Spleen (tissue), 11 donors: ENCODE measurements at regions not wholly inside any gene's neighbourhood (a gene's known extent, or its start where the extent isn't known, plus 50 kb on each side); places are given as distances from the start of the nearest gene placed in this dataset.

Experiments
- DNase-seq: peaks from one replicate; pipeline ENCODE4 v3.0.0-alpha.2; 2020
- H3K27ac ChIP-seq, 8 donors: fragments of 200-600 bp; sonication (generic) in 7 of 8; 1 replicate in 4 of 8; 2 replicates in 4 of 8; pipeline versions ENCODE4 v1.5.0 to v1.8.0; 2016 to 2021; ENCODE audit warnings: inconsistent platforms in 4 of 8, mild to moderate bottlenecking in 4 of 8, moderate library complexity in 1 of 8
- H3K27me3 ChIP-seq, 7 donors: fragments of 200-600 bp; sonication (generic) in 6 of 7; replicated peaks in 1 of 7; 1 replicate in 4 of 7; 2 replicates in 3 of 7; pipeline versions ENCODE4 v1.5.0 to v1.8.0; 2016 to 2021; ENCODE audit warnings: inconsistent platforms in 3 of 7, mild to moderate bottlenecking in 1 of 7
- H3K36me3 ChIP-seq, 6 donors: fragments of 200-600 bp; sonication (generic) in 5 of 6; 1 replicate in 4 of 6; 2 replicates in 2 of 6; pipeline versions ENCODE4 v1.5.0 to v1.8.0; 2016 to 2021; ENCODE audit warnings: inconsistent platforms in 2 of 6
- H3K4me1 ChIP-seq, 6 donors: fragments of 200-600 bp; sonication (generic) in 5 of 6; 1 replicate in 3 of 6; 2 replicates in 3 of 6; pipeline versions ENCODE4 v1.5.0 to v1.8.0; 2016 to 2021; ENCODE audit warnings: inconsistent platforms in 3 of 6
- H3K4me3 ChIP-seq, 8 donors: fragments of 200-600 bp; sonication (generic) in 7 of 8; 1 replicate in 4 of 8; 2 replicates in 4 of 8; pipeline versions ENCODE4 v1.5.0 to v1.8.0; 2016 to 2021; ENCODE audit warnings: inconsistent platforms in 4 of 8, mild to moderate bottlenecking in 4 of 8, moderate library complexity in 2 of 8
- H3K9me3 ChIP-seq, 8 donors: fragments of 200-600 bp; sonication (generic) in 7 of 8; 1 replicate in 4 of 8; 2 replicates in 4 of 8; pipeline versions ENCODE4 v1.5.0 to v1.8.0; 2016 to 2021; ENCODE audit warnings: inconsistent platforms in 4 of 8
- POLR2A ChIP-seq, 3 donors: fragments of 450-650 bp; IDR thresholded peaks; one replicate each; pipeline ENCODE4 v1.5.1; 2017; ENCODE audit warnings: antibody characterized with exemption in 3 of 3, mild to moderate bottlenecking in 1 of 3
- POLR2AphosphoS5 ChIP-seq, 3 donors: sonication (generic); formaldehyde crosslinking; IDR thresholded peaks; one replicate each; pipeline ENCODE4 v1.5.1; 2017; ENCODE audit warnings: antibody characterized with exemption in 3 of 3
- WGBS, 5 donors: extraction: QIAGEN DNeasy Blood & Tissue Kit in 3 of 5; methylation state at CpG; one replicate each; pipeline versions ENCODE4 v1.1.5 to v1.1.7; 2013 to 2018; 5-methylcytosine and 5-hydroxymethylcytosine counted together
- intact Hi-C: fragments of 100-400 bp; cut with DNase I; formaldehyde crosslinking; loops from one replicate; pipeline ENCODE4 v1.15.0; 2023; ENCODE audit warnings: low total_unique reads
- TF ChIP-seq, protein P1 (sequence below), 11 experiments: fragments of 200-600 bp in 7 of 11; fragments of 450-650 bp in 4 of 11; sonication (generic) in 4 of 11; IDR thresholded peaks in 8 of 11; conservative IDR thresholded peaks in 3 of 11; 1 replicate in 7 of 11; 2 replicates in 4 of 11; pipeline versions ENCODE4 v1.4.0 to v1.8.0; 2016 to 2021; ENCODE audit warnings: antibody characterized with exemption in 11 of 11, inconsistent platforms in 4 of 11, mild to moderate bottlenecking in 1 of 11
- donor health status: healthy with polysubstance abuse.
- donor health status: DM: no; HTN: no; CAD: no; lungs with moderate emphysema.
- donor health status: DM: no; HTN: no; CAD: no.
- donor health status: Bipolar disorder and iron deficiency.
- donor health status: healthy.
- donor health status: DM: no; HTN: no; CAD: no.
- donor health status: DM: yes; HTN: yes; CAD: no.

DNA sequence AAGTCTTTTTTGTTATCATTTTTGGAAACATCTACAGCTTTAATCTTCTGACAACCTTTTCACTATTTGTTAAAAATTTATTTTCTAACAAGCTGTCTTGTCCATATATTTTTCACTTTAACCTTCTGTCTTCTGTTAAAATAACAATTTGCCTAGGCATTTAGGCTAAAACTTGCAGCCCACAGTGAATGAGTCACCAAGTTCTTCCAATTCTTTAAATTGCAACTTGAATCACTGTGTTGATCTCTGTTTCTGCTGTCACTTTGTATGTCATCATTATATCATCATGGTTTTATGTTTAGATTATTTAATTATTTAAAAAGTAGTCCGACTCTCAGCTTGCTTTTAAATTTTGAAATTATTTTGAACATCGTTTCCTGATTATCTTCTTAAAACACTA, 473.8 kb upstream of the PTPRD start:
- H3K36me3 ChIP-seq = no peaks in the 10 kb centered on the region
- peaks cover 0 to 12% (median 0%) of the 10 kb centered on the region in 8 donors for H3K9me3 ChIP-seq
- H3K4me1 ChIP-seq = no peaks in the 10 kb centered on the region
- no peak for TF ChIP-seq POLR2AphosphoS5 (IDR thresholded peaks at IDR 0.05)
- TF ChIP-seq, protein P1, sequence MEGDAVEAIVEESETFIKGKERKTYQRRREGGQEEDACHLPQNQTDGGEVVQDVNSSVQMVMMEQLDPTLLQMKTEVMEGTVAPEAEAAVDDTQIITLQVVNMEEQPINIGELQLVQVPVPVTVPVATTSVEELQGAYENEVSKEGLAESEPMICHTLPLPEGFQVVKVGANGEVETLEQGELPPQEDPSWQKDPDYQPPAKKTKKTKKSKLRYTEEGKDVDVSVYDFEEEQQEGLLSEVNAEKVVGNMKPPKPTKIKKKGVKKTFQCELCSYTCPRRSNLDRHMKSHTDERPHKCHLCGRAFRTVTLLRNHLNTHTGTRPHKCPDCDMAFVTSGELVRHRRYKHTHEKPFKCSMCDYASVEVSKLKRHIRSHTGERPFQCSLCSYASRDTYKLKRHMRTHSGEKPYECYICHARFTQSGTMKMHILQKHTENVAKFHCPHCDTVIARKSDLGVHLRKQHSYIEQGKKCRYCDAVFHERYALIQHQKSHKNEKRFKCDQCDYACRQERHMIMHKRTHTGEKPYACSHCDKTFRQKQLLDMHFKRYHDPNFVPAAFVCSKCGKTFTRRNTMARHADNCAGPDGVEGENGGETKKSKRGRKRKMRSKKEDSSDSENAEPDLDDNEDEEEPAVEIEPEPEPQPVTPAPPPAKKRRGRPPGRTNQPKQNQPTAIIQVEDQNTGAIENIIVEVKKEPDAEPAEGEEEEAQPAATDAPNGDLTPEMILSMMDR (IDR thresholded peaks at IDR 0.05 in 8 of 11, conservative IDR thresholded peaks at IDR 0.05 in 3 of 11) = no peak
- TF ChIP-seq POLR2A (IDR thresholded peaks at IDR 0.05) = no peak
- H3K4me3 ChIP-seq = no peak overlapping the region
- WGBS, 5 donors = 82 to 88% (median 86%) methylated on average over 2 of the region's 2 CpGs
- intact Hi-C loops = no loop called here
- no peaks in the 10 kb centered on the region for H3K27me3 ChIP-seq
- no peak overlapping the region for H3K27ac ChIP-seq
- no peak for DNase-seq

DNA sequence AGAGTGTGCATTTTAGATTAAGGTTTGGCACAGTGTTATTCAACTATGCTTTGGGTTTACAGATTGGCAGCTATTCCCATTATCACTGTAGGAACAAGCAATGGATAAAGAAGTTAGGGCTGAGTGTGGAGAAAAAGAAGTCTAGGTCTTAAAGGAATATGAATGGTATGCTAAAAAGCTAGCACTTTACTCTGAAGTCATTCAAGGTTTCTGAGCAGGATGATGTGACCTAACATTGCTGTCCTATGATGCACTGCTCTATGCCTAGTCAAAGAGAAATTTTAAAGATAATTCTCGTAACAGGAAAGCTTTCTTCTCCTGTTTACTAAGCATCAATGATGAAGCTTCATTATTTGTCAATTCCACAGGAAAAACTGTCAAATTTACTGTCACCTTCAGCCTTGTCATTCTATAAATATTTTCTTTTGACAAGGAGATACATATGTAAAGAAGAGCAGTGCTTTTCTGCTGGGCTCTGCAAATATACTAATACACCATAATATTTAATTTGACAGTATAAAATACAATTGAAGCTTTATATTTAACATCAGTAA, 476.1 kb upstream of the PTPRD start:
- Histone ChIP-seq H3K27me3 (no peaks in the 10 kb centered on the region), H3K4me1 (no peaks in the 10 kb centered on the region), H3K36me3 (no peaks in the 10 kb centered on the region), H3K4me3 (no peak overlapping the region), H3K9me3 (peaks cover 0 to 14% (median 0%) of the 10 kb centered on the region in 8 donors), H3K27ac (no peak overlapping the region)
- WGBS, 5 donors = 48 to 70% (median 51%) methylated on average over 1 of the region's 1 CpG
- TF ChIP-seq POLR2A (IDR thresholded peaks at IDR 0.05) (no peak), POLR2AphosphoS5 (IDR thresholded peaks at IDR 0.05) (no peak)
- TF ChIP-seq, protein P1 (IDR thresholded peaks at IDR 0.05 in 8 of 11, conservative IDR thresholded peaks at IDR 0.05 in 3 of 11) = no peak
- intact Hi-C loops = no loop called here
- DNase-seq = no peak

DNA sequence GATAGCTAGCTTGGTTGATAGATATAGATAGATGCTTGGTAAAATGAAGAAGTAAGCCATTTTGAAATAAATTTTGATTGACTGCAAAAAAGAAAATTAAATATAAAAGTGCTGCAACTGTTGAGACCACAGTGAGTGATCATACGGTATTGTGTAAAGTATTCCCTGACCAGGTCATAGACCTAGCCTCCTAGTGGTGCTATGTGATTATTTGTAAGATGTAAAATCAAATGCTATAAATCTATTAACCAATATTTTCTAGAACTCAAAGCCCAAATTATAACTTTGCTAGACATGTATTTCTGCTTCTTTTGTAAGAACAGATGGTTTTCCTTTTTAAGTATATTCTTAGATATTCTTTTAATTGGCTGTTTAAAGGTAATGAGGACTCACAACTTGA, 480.2 kb upstream of the PTPRD start:
- intact Hi-C loops = no loop called here
- Histone ChIP-seq H3K27ac (no peak overlapping the region), H3K27me3 (no peaks in the 10 kb centered on the region), H3K9me3 (peaks cover 0 to 3% (median 0%) of the 10 kb centered on the region in 8 donors), H3K4me1 (no peaks in the 10 kb centered on the region), H3K4me3 (no peak overlapping the region), H3K36me3 (no peaks in the 10 kb centered on the region)
- DNase-seq = no peak
- TF ChIP-seq POLR2A (IDR thresholded peaks at IDR 0.05) = no peak
- no peak for TF ChIP-seq POLR2AphosphoS5 (IDR thresholded peaks at IDR 0.05)
- TF ChIP-seq, protein P1 (IDR thresholded peaks at IDR 0.05 in 8 of 11, conservative IDR thresholded peaks at IDR 0.05 in 3 of 11) = no peak
- 37 to 85% (median 74%) methylated on average over 1 of the region's 1 CpG for WGBS, 5 donors

DNA sequence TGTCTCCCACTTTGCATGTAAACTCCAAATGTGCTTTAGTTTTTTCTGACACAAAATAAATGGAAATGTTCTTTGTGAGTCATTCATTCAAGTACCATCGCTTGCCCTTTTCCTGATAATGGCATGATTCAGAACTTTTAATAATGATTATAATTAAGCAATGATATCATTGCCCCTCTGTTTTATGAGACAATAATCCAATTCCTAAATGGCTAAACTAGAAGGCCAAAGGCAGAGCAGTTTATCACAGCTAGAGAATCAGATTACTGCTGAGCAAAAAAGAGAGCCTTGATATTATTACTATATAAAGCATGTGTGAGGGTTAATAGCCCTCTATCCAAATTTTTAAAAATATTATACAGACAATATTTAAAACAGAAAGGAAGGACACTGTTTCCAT, 484.2 kb upstream of the PTPRD start:
- DNase-seq = no peak
- Histone ChIP-seq H3K4me1 (no peaks in the 10 kb centered on the region), H3K27me3 (no peaks in the 10 kb centered on the region), H3K4me3 (no peak overlapping the region), H3K27ac (no peak overlapping the region), H3K36me3 (no peaks in the 10 kb centered on the region), H3K9me3 (peaks cover 0 to 14% (median 4%) of the 10 kb centered on the region in 8 donors)
- TF ChIP-seq POLR2AphosphoS5 (IDR thresholded peaks at IDR 0.05) (no peak), POLR2A (IDR thresholded peaks at IDR 0.05) (no peak)
- TF ChIP-seq, protein P1 (IDR thresholded peaks at IDR 0.05 in 8 of 11, conservative IDR thresholded peaks at IDR 0.05 in 3 of 11) = no peak
- intact Hi-C loops = no loop called here
- WGBS, 5 donors = 73 to 85% (median 84%) methylated on average over 1 of the region's 1 CpG
